ENCODE measurements at regions not wholly inside any gene's neighbourhood (a gene's known extent, or its start where the extent isn't known, plus 50 kb on each side); places are given as distances from the start of the nearest gene placed in this dataset.

GRCh38 chr2:136223274-136223673, 105.3 kb upstream of the CXCR4 start:
- DNase-seq (ENCODE audit: low spot score): no peak
- Histone ChIP-seq H3K4me3 (ENCODE audit: low read depth, low read length, poor library complexity, severe bottlenecking) (no peak overlapping the region), H3K27ac (ENCODE audit: low read depth, low read length, poor library complexity, severe bottlenecking) (no peak overlapping the region), H3K27me3 (replicated peaks; ENCODE audit: insufficient read depth, low read depth, low read length, poor library complexity) (peaks cover 5% of the 10 kb centered on the region), H3K9me3 (ENCODE audit: low read depth, low read length, poor library complexity, severe bottlenecking) (no peaks in the 10 kb centered on the region), H3K36me3 (ENCODE audit: insufficient read depth, low read length, poor library complexity, severe bottlenecking) (no peaks in the 10 kb centered on the region), H3K4me1 (ENCODE audit: insufficient read depth, low read length, poor library complexity, severe bottlenecking) (no peaks in the 10 kb centered on the region)
- BruUV-seq (replicated peaks): no TSS peak
- intact Hi-C loops (cut with micrococcal nuclease; ENCODE audit: unreplicated experiment): no loop called here
- CTCF ChIA-PET: no interaction called here
- POLR2A ChIA-PET (ENCODE audit: low non-redundant PET): no interaction called here
- TF ChIP-seq CTCF (conservative IDR thresholded peaks at IDR 0.05; ENCODE audit: low read depth, low read length) (no peak), EZH2 (IDR thresholded peaks at IDR 0.05; ENCODE audit: borderline replicate concordance, low read depth, low read length, poor library complexity, severe bottlenecking) (no peak)

- no TSS peak for BruUV-seq (replicated peaks)
- ChIA-PET POLR2A (ENCODE audit: low non-redundant PET) (no interaction called here), CTCF (no interaction called here)
- Histone ChIP-seq H3K4me1 (ENCODE audit: insufficient read depth, low read length, poor library complexity, severe bottlenecking) (no peaks in the 10 kb centered on the region), H3K9me3 (ENCODE audit: low read depth, low read length, poor library complexity, severe bottlenecking) (no peaks in the 10 kb centered on the region), H3K4me3 (ENCODE audit: low read depth, low read length, poor library complexity, severe bottlenecking) (no peak overlapping the region), H3K27me3 (replicated peaks; ENCODE audit: insufficient read depth, low read depth, low read length, poor library complexity) (peaks cover 5% of the 10 kb centered on the region), H3K27ac (ENCODE audit: low read depth, low read length, poor library complexity, severe bottlenecking) (no peak overlapping the region), H3K36me3 (ENCODE audit: insufficient read depth, low read length, poor library complexity, severe bottlenecking) (no peaks in the 10 kb centered on the region)
- intact Hi-C loops (cut with micrococcal nuclease; ENCODE audit: unreplicated experiment): no loop called here
- no peak for TF ChIP-seq CTCF (conservative IDR thresholded peaks at IDR 0.05; ENCODE audit: low read depth, low read length)
- TF ChIP-seq EZH2 (IDR thresholded peaks at IDR 0.05; ENCODE audit: borderline replicate concordance, low read depth, low read length, poor library complexity, severe bottlenecking): no peak
- DNase-seq (ENCODE audit: low spot score): no peak
These were observed 104.9 kb upstream of the CXCR4 start for GRCh38 chr2:136222862-136223261.

GRCh38 chr2:136221026-136221425, 103.1 kb upstream of the CXCR4 start:
- ChIA-PET CTCF (no interaction called here), POLR2A (ENCODE audit: low non-redundant PET) (no interaction called here)
- Histone ChIP-seq H3K9me3 (ENCODE audit: low read depth, low read length, poor library complexity, severe bottlenecking) (no peaks in the 10 kb centered on the region), H3K4me1 (ENCODE audit: insufficient read depth, low read length, poor library complexity, severe bottlenecking) (no peaks in the 10 kb centered on the region), H3K27ac (ENCODE audit: low read depth, low read length, poor library complexity, severe bottlenecking) (no peak overlapping the region), H3K36me3 (ENCODE audit: insufficient read depth, low read length, poor library complexity, severe bottlenecking) (no peaks in the 10 kb centered on the region), H3K4me3 (ENCODE audit: low read depth, low read length, poor library complexity, severe bottlenecking) (no peak overlapping the region), H3K27me3 (replicated peaks; ENCODE audit: insufficient read depth, low read depth, low read length, poor library complexity) (peaks cover 5% of the 10 kb centered on the region)
- no peak for DNase-seq (ENCODE audit: low spot score)
- no peak for TF ChIP-seq CTCF (conservative IDR thresholded peaks at IDR 0.05; ENCODE audit: low read depth, low read length)
- TF ChIP-seq EZH2 (IDR thresholded peaks at IDR 0.05; ENCODE audit: borderline replicate concordance, low read depth, low read length, poor library complexity, severe bottlenecking): no peak
- intact Hi-C loops (cut with micrococcal nuclease; ENCODE audit: unreplicated experiment): no loop called here
- no TSS peak for BruUV-seq (replicated peaks)
